Thyroid gland (tissue), 4 donors: ENCODE measurements at regions not wholly inside any gene's neighbourhood (a gene's known extent, or its start where the extent isn't known, plus 50 kb on each side); places are given as distances from the start of the nearest gene placed in this dataset.

Source experiments
- DNase-seq, 2 donors: peaks; one replicate each; pipeline ENCODE4 v3.0.0-alpha.2; 2019
- H3K27ac ChIP-seq, 3 donors: fragments of 200-600 bp; sonication (generic); 1 replicate in 2 of 3; 2 replicates in 1 of 3; pipeline ENCODE4 v1.5.1; 2016 to 2019; ENCODE audit warnings: mild to moderate bottlenecking in 1 of 3, moderate library complexity in 1 of 3
- H3K27me3 ChIP-seq: fragments of 200-600 bp; sonication (generic); one replicate; pipeline ENCODE4 v1.5.1; 2019
- H3K36me3 ChIP-seq, 2 donors: fragments of 200-600 bp; sonication (generic); one replicate each; pipeline ENCODE4 v1.5.1; 2016 to 2019
- H3K4me1 ChIP-seq, 2 donors: fragments of 200-600 bp; sonication (generic); one replicate each; pipeline ENCODE4 v1.5.1; 2017 to 2019
- H3K4me3 ChIP-seq, 3 donors: fragments of 200-600 bp; sonication (generic); replicated peaks in 1 of 3; 1 replicate in 2 of 3; 2 replicates in 1 of 3; pipeline ENCODE4 v1.5.1; 2016; ENCODE audit warnings: mild to moderate bottlenecking in 1 of 3
- H3K9me3 ChIP-seq: fragments of 200-600 bp; sonication (generic); one replicate; pipeline ENCODE4 v1.5.1; 2017
- POLR2A ChIP-seq, 2 donors: fragments of 450-650 bp; IDR thresholded peaks; one replicate each; pipeline ENCODE4 v1.6.1; 2017; ENCODE audit warnings: antibody characterized with exemption in 2 of 2, mild to moderate bottlenecking in 2 of 2, moderate library complexity in 1 of 2
- WGBS, 2 donors: methylation state at CpG; one replicate each; pipeline ENCODE4 v1.1.5; 2017; 5-methylcytosine and 5-hydroxymethylcytosine counted together
- intact Hi-C: fragments of 100-400 bp; cut with DNase I; formaldehyde crosslinking; loops from one replicate; pipeline ENCODE4 v1.15.1; 2023
- TF ChIP-seq, protein P1 (sequence below), 6 experiments: fragments of 200-600 bp in 3 of 6; fragments of 450-650 bp in 3 of 6; sonication (generic) in 3 of 6; IDR thresholded peaks; one replicate each; pipeline ENCODE4 v1.5.1; 2016 to 2019; ENCODE audit warnings: antibody characterized with exemption in 6 of 6, mild to moderate bottlenecking in 2 of 6, inconsistent platforms in 1 of 6, moderate library complexity in 1 of 6

DNA sequence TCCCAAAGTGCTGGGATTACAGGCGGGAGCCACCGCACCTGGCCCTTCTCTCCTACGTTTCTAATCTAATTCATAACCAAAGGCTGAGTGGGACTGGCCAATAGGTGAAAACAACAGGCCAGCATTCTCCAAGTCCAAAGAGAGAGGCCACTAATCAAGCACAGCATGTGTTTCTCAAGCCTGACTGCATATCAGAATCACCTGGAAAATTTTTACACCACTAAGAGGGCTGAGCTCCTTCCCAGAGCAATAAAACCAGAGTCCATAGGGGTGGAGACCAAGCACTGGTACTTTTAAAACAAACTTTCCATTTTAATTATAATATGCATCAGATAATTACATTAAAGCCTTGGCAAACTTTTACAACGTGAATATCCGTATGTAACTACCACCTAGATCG lies 254.4 kb downstream of the OPA1 start:
- DNase-seq = no peak
- intact Hi-C loops = no loop called here
- Histone ChIP-seq H3K27ac (no peak overlapping the region), H3K4me1 (peaks cover 13 to 18% of the 10 kb centered on the region in 2 donors), H3K27me3 (no peaks in the 10 kb centered on the region), H3K9me3 (no peaks in the 10 kb centered on the region), H3K36me3 (no peaks in the 10 kb centered on the region), H3K4me3 (no peak overlapping the region)
- TF ChIP-seq, protein P1, sequence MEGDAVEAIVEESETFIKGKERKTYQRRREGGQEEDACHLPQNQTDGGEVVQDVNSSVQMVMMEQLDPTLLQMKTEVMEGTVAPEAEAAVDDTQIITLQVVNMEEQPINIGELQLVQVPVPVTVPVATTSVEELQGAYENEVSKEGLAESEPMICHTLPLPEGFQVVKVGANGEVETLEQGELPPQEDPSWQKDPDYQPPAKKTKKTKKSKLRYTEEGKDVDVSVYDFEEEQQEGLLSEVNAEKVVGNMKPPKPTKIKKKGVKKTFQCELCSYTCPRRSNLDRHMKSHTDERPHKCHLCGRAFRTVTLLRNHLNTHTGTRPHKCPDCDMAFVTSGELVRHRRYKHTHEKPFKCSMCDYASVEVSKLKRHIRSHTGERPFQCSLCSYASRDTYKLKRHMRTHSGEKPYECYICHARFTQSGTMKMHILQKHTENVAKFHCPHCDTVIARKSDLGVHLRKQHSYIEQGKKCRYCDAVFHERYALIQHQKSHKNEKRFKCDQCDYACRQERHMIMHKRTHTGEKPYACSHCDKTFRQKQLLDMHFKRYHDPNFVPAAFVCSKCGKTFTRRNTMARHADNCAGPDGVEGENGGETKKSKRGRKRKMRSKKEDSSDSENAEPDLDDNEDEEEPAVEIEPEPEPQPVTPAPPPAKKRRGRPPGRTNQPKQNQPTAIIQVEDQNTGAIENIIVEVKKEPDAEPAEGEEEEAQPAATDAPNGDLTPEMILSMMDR (IDR thresholded peaks at IDR 0.05) = no peak
- TF ChIP-seq POLR2A (IDR thresholded peaks at IDR 0.05) = no peak
- 95 to 98% methylated on average over 6 of the region's 6 CpGs for WGBS, 2 donors

DNA sequence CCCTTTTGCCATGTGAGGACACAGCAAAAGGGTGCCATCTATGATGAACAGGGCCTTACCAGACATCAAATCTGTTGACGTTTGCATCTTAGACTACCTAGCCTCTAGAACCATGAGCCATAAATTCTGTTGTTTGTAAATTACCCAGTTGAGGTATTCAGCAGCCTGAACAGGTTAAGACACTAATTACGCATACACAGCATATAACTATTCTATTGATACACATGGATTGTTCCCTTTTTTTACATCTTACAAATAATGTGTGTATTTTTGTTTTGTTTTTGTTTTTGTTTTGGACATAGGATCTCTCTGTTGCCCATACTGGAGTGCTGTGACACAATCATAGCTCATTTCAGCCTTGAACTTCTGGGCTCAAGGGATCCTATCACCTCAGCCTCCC lies 255.5 kb downstream of the OPA1 start:
- TF ChIP-seq POLR2A (IDR thresholded peaks at IDR 0.05) = no peak
- TF ChIP-seq, protein P1 (IDR thresholded peaks at IDR 0.05) = no peak
- no peaks in the 10 kb centered on the region for H3K36me3 ChIP-seq
- no peaks in the 10 kb centered on the region for H3K27me3 ChIP-seq
- 97 to 98% methylated on average over 2 of the region's 2 CpGs for WGBS, 2 donors
- H3K9me3 ChIP-seq = no peaks in the 10 kb centered on the region
- no peak overlapping the region for H3K27ac ChIP-seq
- peaks cover 25 to 30% of the 10 kb centered on the region in 2 donors for H3K4me1 ChIP-seq
- intact Hi-C loops = no loop called here
- no peak for DNase-seq
- H3K4me3 ChIP-seq = no peak overlapping the region

DNA sequence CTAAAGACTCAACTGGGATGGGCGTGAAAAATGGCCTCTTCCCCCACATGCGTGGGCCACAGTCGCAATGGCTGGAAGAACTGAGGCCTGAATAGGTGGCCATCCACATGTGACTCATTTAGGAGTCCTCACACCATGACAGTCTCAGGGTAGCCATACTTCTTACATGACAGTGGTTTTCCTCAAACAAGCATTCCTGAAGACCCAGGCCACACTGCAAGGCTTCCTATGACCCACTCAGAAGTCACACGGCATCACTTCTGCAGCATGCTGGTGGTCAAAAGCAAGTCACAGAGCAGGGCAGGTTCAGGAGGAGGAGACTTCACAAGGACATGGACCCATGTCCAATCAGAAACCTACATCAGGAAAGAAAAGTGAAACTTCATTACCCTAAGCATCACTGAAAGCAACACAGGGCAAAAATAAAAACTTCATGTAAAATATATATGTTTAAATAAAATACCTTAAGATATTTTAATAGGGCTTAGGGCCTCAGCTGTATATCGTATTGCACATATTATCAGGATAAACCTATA lies 257.1 kb downstream of the OPA1 start:
- WGBS, 2 donors = 95 to 97% methylated on average over 5 of the region's 5 CpGs
- Histone ChIP-seq H3K4me1 (peaks cover 40 to 45% of the 10 kb centered on the region in 2 donors), H3K27ac (peak overlapping the region in 1 of 3 donors; percentile 95), H3K27me3 (no peaks in the 10 kb centered on the region), H3K4me3 (no peak overlapping the region), H3K36me3 (no peaks in the 10 kb centered on the region), H3K9me3 (no peaks in the 10 kb centered on the region)
- no peak for DNase-seq
- TF ChIP-seq, protein P1 (IDR thresholded peaks at IDR 0.05) = no peak
- TF ChIP-seq POLR2A (IDR thresholded peaks at IDR 0.05) = no peak
- intact Hi-C loops = no loop called here

DNA sequence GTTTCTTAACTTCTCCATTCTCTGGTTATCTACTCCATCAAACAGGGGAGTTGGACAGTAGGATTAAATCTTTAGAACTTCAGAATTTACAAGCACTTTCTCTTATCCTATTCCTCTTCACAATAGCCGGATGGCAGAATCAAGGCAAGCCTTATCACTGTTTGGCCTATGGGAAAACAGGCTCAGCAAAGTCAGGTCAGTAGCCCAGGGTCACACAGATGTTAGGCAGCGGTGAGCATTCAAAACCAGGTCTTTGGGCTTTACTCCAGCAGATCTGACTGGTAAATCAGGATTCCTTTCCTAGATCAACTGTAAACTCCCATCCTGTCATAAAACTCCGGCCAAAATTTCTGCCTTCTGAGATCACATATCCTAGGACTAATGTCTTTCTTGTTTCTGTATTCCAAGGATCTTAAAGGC lies 258.4 kb downstream of the OPA1 start:
- intact Hi-C loops = no loop called here
- TF ChIP-seq POLR2A (IDR thresholded peaks at IDR 0.05) = no peak
- TF ChIP-seq, protein P1 (IDR thresholded peaks at IDR 0.05) = no peak
- peak; percentile 33 to 43 for DNase-seq
- Histone ChIP-seq H3K27me3 (no peaks in the 10 kb centered on the region), H3K9me3 (no peaks in the 10 kb centered on the region), H3K4me3 (no peak overlapping the region), H3K27ac (peak overlapping the region; percentile 82 to 95 (median 94)), H3K4me1 (peaks cover 40 to 45% of the 10 kb centered on the region in 2 donors), H3K36me3 (no peaks in the 10 kb centered on the region)
- WGBS, 2 donors = 52% methylated on average over 3 of the region's 3 CpGs

DNA sequence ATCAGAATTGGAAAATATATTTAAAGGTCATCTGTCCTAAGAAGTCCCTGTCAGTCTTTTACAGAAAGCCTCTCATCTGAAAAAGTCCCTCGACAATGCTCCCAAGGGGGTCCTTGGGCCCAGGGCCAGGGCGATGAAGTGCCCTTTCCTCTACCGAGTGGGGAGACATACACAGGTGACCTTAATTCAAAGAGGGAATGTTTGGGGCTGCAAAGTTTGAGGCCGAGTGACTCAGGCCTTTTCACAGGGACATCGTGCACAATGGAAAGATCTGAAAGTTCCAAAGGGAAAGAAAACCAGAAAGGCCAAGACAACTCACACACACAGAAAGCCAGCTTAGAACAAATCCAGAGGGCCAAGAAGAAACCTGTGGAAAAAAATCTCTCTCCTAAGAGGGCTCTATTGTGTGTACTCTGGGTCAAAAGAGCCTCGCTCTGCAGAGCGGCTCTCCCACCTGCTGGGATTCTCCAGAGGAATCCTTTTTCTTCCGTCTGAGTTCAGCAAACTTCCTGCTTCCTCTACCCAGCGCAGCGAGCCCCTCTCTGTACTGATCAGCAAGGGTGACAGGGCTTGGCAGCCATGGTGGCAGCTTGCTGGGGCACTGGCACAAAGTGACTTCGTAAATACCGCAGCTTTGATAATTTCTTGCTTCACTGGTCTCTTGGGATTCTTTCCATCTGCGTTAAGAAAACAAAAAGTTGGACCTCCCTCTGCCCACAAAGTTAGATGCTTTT lies 259.1 kb downstream of the OPA1 start:
- Histone ChIP-seq H3K4me3 (no peak overlapping the region), H3K27me3 (no peaks in the 10 kb centered on the region), H3K27ac (peak overlapping the region; percentile 82 to 95 (median 94)), H3K36me3 (no peaks in the 10 kb centered on the region), H3K9me3 (no peaks in the 10 kb centered on the region), H3K4me1 (peaks cover 40 to 45% of the 10 kb centered on the region in 2 donors)
- WGBS, 2 donors = 18 to 25% methylated on average over 13 of the region's 13 CpGs
- peak; percentile 90 to 93 for DNase-seq
- TF ChIP-seq POLR2A (IDR thresholded peaks at IDR 0.05) = peak in 1 of 2 donors; percentile 90
- TF ChIP-seq, protein P1 (IDR thresholded peaks at IDR 0.05) = peak in 1 of 6 experiments; percentile 6
- intact Hi-C loops = no loop called here
